NCI-H510A treated with DMSO at 0.1 percent for 48 hours (cell line): ENCODE measurements at regions not wholly inside any gene's neighbourhood (a gene's known extent, or its start where the extent isn't known, plus 50 kb on each side); places are given as distances from the start of the nearest gene placed in this dataset.

Experiments
- DNase-seq: peaks from one replicate; lab custom pipeline; 2025; lab: John Stamatoyannopoulos, UW

DNA sequence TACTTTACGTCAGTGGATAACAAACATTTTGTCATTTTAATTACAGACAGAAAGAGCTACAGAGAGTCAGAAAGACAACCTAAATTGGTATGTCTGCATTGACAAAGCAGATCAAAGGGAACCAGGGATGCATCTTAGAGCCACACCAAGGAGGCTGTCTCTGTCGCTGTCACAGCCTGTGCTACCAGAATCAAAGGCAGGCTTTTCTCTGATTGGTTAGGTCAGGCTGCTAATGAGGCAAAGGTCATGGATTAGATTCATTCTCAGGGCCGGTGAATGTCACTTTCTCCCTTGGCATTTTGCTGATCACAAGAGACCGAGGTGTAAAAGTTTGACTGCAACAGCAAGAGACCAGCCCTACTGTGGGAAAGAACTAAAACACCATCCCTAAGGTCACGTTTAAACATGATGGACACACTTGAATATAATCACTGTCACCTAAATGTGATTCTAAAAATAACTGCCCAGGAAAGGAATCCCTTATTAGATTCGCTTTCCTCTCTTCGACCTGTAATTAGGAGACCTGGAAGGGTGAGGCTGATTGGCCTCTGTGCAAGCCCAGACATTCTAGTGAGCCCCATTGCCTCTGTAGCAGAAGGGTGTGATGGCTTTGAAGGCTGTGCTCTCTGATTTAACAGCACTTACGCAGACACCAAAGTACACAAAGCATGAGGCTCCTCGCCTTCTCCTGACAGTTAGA lies 314.4 kb upstream of the NBEA start:
- peak; percentile 19 for DNase-seq

DNA sequence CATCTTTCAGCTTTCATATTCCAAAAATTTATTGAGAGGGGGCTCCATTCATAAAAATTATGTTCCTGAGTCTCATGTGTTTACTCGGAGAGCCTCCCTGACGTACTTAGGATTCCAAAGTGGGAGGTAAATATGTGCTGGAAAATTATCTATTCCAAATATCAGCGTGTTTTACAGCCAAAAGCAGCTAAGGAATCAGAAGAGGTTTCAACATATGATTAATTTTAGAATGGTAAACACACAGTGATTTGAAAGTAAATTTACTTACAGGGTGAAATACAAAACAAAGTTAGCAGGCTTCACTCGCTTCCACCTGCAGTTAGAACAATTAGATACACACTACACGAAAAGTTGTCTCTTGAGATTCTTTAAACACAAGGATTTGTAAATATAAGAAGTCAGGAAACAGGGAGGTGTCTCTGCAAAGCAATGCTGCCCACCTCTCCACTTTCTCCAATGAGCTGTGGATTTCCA lies 313.8 kb upstream of the NBEA start:
- no peak for DNase-seq

DNA sequence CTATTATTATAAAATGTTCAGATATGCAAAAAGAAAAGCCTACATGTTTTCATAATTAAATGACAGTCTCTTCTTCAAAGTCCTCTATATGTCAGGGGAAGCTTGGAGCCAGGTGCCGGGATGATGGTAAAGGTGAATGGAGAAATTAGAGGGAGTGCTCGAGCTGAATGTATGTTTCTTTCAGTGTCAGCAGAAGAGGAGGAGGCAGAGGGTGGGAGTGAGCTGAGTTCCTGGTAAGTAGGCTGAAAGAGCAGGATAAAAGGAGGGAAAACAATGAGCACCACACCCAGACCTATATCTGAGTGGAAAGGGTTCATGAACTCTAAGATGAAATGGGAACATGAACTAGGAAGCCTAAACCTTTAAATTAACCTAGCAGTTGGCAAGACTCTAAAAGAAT lies 307.6 kb upstream of the NBEA start:
- DNase-seq = no peak

DNA sequence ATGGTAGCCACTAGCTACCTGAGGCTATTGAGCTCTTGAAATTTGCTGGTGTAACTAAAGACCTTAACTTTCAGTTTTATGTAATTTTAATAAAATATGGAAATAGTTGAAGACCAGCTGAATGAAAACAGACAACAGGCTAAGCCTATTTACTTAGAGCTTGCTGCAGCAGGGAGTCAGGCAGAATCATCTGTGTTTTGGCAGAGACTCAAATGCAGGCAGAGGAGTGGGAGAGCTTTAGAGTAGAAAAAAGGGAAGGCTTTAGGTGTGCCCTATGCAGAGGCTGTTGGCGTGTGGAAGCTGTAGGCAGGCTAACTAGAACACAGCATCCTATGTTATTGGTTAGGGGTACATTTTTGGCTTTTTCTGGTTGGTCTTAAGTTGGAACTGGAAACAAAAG lies 304.9 kb upstream of the NBEA start:
- DNase-seq = no peak

DNA sequence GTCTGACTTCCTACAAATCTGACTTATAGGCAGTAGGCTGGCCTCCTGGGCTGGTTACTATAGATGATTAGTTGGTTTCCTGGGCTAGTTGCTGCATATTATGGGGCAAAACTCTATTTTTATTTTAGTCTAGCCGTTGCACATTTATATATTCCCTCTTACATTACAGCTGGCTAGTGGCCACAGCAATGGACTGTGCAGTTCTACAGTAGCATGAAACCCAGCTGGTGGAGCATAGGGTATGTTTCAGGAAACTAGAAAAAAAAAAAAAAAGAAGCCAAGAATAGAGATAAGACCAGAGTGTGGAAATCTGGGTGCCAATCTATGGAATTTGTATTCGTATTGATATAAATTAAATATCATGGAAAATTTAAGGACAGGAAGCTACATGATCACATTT lies 304.4 kb upstream of the NBEA start:
- no peak for DNase-seq

DNA sequence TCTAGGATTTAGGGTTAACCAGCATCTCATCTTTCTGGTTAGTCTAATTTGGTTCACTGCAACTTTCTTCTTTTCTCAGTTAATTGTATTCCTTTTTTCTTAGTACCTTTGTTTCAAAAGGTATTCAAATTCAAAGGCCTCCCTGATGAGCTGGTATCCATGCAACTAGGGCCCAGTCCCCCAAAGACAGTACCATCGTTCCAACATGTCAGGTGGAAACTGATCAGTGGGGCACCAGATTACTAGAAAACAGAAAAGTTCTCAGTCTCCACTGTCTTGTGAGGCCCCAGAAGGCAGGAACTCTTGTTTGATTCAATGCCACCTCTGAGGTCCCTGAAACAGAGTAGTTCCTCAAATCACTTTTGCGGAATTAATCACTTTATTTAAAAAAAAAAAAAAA lies 303.2 kb upstream of the NBEA start:
- DNase-seq = no peak

DNA sequence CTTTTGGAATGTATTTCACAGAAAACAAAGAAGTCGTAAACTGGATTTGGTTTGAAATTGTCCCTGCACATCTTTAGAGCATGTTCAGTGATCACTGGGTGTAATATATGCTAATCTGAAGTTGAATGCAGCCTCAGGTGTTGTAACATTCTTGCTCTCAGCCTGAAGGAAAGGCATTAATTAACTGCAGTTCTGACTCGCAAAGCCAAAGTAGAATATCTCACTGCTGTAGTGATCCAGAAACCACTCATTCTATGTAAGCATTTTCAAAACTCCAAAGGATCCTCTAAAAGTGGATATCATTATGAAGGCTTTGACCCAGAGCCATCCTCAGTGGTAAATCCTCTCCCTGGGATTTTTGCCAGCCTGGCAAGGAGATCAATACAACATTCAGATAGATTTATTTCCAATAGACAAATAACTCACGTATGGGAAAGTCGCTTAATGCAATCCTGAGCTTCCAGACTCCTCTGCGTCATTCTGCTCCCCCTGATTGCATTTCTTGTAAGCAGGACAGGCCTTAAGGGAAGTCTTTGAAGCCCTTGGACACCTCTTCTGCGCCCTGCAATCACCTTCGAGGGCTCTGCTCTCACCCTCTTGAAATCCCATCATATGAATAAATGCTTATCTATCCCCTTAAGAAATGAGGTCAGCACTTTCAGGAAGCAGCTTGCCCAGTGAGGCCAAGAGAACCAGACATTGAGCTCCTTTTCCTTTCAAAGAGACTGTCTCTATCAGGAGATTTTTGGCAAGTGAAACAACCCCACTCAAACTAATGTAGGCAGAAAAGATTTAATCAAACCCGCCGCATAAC lies 301.7 kb upstream of the NBEA start:
- DNase-seq = no peak

DNA sequence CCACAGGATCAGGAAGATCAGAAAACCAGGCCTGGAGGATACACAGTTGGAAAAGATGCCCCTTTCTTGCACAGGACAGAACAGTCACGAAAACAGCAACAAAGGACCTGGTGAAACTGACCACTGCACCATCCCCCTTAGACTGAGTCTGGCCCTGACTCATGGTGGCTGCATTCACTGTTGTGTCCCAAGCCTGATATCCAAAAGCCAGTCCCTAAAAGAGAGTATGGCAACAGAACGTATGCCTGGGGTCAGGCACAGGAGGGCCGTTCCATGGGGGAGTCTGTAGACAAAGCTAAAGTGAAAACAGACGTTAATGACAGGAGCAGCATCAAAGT lies 301.1 kb upstream of the NBEA start:
- no peak for DNase-seq

DNA sequence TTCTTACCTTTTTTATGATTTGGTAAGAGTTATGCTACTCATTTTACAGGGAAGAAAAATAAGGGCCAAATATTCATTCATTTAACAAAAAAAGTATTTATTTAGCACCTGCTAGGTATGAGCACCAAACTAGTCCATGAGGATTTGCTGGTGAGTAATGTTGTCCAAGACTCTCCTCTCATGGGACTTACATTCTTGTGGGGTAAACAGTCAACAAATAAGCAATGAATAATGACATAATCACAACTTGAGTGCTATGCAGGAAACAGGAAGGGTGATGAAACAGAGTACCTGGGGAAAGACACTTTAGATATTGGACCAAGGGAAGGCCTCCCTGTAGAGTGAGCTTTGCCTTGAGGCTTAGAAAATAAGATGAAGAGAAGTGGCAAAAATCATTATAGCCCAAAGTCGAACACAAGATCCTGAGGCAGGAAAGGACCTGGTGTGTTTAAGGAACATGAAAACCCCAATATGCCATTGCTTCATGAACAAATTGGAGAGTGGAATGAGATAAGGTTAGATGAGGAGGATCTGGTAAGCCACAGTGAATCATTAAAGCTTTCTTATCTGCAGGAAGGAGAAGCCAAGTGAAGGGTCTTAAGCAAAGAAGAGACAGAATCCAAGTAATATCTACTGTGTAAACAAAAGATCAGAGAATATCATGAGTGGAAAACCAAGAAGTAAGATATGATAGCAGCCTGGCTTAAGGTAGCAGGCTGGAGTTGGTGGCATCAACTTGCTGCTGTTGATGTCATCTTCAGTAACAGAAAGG lies 294.5 kb upstream of the NBEA start:
- DNase-seq = no peak

DNA sequence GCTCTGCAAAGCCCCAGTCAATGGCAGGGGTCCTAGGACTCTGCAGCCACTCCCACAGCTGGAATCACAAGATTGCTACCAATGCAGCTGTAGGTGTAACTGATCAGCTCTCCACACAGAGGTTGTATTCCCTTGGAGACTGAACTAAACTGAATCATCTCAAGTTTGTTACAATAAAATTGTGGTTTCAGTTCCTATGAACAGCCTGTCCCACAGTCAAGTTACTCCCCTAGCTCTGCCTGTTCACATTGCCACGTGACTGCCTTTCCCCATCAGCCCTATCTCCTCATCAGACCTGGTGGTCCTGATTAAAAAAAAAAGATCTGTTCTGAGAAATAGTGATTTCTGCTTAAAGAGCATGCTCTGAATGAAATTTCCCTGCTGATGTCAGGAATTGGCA lies 287.9 kb upstream of the NBEA start:
- no peak for DNase-seq

DNA sequence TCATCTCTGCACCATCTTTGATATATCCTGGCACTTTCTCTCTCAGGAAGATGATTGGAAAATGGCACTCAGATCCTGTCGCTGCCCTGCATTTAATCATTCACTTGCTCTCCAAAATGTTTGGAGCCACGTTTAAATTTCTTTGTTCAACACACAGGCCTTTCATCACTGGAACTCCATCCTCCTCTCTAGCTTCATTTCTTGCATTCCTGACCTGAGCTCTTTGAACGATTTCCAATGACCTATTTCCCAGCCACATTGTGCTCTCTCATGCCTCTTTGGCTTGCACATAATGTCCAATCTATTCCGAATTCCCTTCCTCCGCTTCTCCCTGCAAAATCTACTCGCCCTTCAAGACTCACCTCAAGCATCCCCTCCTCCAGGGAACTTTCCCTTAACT lies 287.4 kb upstream of the NBEA start:
- no peak for DNase-seq

DNA sequence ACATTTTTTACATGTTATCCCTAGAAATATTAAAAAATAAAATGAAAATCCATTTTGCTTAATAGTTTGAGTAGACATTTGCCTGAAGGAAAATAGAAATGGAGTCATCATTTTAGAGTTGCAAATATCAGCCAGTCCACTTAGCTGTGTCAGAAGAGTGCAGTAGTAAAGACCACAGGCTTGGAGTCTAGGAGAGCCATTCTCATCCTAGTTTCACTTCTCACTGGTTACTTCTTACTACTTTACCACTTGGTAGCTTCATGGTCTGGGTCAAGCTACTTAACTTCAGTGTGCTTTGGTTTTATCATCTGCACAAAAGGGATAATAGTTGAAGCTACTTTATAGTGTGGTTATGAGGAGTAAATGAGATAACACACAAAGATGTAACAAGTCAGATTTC lies 286.5 kb upstream of the NBEA start:
- DNase-seq = no peak

DNA sequence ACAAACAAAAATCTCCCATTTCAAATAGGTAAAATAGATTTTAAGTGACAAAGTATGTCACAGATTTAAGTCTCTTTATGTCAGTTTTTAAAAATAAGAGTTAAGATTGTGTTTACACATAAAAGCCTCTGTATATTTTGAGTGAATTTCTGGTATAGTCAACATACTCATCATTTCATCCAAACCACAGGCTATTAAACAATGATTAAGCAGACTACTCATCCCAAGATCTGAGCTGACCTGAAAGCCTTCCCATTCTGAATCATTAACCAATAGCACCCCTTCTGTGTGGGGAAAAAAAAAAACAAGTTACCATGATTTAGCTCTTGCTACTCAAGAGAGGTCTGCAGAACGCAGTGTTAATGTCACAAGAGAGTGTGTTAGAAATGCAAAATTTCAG lies 284.4 kb upstream of the NBEA start:
- no peak for DNase-seq

DNA sequence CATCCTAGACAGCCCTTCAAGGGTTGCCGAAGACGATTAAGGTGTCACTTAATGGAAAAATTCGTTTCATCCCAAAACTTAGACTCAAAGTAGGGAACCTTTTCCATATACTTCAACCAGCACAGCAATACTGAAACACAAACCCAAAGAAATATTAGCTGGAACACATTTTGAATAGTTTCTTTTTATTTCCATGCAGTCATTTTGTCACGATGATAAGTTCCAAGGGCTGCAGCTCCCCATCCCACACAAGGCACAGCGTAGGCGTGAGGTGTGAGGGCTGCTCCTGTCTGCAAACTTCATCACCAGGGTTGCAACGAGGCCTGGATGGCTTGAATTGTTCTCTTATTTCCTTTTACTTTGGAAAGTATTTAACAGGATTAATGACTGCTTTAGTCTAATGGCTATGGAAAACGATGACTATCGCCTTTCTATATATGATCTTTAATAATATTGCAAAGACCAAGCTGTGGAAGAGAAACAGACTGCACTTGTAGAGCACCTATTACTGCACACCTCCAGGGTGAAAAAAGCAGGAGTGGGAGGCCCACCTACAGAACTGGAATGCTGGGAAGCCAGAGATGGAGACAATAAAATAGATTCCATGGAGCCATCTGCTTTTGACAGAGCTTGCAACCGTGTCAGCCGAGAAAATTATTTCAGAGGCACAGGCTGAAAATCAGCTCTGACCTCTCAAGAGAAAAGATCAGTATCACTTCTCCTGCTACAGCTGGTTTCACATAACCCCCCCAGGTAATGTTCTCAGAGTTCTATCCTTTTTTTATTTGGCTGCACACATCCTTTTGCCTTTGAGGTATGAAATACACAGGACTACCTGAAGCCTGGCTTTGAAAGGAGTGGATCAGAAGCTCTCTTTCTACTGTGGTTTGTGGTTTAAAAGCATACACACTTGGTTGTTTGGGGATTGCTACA lies 274.5 kb upstream of the NBEA start:
- no peak for DNase-seq

DNA sequence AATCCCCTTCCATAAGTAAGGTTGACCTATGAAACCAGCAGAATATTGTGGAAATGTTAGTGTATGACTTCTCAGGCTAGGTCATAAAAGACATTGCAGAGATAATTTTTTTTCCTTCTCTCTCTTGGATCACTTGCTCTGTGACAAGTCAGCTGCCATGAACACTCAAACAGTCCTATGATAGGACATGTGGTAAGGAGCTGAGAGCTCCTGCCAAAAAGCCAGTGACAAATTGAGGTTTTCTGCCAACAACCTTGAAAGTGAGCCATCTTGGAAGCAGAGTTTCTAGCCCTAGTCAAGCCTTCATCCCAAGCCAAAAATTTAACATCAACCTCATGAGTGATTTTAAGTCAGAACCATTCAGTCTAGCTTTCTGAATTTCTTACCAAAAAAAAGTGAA lies 270.9 kb upstream of the NBEA start:
- DNase-seq = no peak

DNA sequence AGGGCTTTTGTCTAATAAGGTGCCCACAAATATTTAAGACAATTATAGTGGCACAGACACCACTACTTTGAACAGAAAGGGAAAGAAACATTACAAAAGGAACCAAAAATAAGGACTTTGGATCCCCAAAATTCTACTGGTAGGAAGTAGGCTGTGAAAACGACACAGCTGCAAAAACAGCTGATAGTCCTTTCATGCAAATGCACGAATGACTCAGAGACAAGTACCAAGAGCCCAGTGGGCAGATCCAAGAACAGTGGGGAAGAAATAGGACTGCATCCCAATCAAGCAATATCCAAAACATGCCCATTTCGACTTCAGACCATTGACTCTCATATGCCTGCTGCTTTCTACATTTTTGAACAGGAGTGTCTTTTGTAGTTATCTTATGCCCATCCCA lies 269.4 kb upstream of the NBEA start:
- no peak for DNase-seq

DNA sequence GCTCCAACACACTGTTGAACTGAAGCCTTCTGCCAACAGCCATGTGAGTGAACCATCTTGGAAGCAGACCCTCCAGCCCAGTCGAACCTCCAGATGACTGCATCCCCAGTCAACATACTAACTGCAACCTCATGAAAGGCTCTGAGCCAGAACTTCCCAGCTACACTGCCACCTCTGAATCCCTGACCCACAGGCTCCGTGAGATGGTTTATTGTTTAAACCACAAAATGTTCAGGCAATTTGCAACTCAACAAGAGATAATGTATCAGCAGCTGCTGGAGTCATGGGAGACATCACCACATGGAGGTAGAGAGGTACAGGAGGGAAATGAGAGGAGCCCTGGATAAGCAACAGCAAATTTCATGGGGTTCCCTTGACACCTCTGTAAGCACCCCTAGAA lies 266.4 kb upstream of the NBEA start:
- DNase-seq = no peak

DNA sequence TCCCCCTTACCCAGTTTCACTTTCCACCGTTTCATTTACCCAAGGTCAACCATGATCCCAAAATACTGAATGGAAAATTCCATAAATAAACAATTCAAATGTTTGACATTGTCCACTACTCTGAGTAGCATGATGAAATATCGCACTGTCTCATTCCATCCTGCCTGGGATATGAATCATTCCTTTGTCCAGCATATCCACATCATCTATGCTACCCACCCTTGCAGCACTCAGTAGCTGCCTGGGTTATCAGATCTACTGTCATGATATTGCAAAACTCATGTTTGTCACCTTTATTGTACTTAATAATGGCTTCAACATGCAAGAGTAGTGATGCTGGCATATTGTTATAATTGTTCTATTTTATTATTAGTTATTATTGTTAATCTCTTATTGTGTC lies 263.9 kb upstream of the NBEA start:
- DNase-seq = no peak

DNA sequence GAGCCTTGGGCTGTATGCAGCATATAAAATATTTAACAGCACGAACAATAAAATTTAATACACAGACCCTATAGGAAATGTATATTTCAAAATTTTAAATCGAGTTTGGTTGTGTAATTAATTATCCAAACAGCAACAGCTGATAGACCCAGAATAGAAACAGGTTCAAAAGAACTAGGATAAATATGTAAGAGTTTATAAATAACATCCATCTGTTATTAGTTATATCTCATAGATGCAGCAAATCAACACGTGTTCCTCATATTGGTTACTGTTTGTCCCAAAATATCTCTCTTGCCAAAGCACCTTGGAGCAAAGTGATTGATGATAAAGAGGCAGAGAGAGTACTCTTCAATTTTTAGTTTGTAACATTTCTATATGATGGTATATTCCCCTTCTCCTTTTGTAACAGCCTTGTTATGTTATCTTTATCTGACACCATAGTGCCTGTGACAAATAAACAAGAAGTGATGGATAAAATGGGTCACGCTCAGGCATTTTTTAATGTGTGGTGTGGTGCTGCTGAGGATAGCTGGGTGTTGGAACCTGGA lies 260.6 kb upstream of the NBEA start:
- DNase-seq = no peak

DNA sequence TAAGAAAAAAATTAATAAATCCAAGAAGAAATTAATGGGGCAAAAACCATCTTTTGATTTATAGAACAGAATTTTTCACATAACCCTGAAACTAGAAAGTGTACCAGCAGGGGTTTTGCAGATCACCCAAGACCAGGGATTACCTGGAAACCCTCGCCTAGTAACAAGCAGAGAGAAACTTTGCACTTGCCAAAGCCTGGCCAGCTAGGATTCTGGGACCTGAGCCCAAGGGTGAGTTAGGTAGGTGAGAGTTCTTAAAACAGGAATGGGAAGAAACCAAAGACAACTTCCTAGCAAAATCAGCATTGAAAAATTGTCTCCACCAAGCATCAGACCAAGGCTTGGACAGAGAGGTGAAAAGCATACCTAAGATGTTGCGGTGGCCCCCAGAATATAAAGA lies 247.0 kb upstream of the NBEA start:
- DNase-seq = no peak

DNA sequence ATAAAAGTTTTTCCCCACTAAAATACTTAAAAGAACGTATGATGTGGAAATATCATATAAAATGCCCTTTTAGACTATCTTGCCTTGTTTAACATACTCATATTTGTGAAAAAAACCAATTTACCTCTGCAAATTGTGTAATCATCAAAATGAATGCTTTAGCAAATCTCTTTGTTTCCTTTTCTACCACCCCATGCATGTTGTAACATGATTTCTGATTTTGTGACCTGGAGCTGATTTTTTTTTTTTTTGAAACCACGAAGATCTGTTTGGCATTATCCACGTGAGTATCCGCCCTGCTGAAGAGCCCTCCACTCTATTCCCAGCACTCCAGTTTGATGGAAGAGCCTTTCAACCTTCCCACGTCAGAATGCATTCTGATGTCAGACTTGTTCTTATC lies 245.8 kb upstream of the NBEA start:
- no peak for DNase-seq

DNA sequence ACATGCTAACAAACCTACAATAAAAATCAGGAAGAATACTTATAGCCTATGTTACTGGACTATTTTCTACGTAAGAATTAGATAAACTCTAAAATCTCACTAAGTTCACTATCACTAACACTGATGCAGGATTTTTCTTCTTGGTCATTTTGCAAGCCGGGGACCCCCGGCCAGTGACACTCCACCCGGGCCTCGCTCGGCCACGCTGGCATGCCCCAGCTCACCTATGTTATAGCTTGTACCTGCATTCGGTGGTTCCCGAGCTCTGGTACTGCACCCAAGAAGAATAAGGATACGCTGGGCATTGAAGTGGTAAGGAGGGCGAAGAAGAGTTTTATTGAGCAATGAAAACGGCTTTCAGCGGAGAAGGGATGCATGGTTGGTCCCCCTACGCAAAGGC lies 245.3 kb upstream of the NBEA start:
- no peak for DNase-seq
